ENCODE measurements at regions not wholly inside any gene's neighbourhood (a gene's known extent, or its start where the extent isn't known, plus 50 kb on each side); places are given as distances from the start of the nearest gene placed in this dataset.

GRCh38 chr5:15159606-15160005, 288.0 kb upstream of the ANKH start:
- intact Hi-C loops (cut with DNase I), result no loop called here
- Histone ChIP-seq H3K4me3 (no peak overlapping the region), H3K9me3 (no peaks in the 10 kb centered on the region), H3K4me1 (no peaks in the 10 kb centered on the region), H3K27ac (no peak overlapping the region), H3K27me3 (ENCODE audit: insufficient read depth in 3 of 3, low read length in 2 of 3) (peaks cover 0 to 4% (median 0%) of the 10 kb centered on the region in 3 donors), H3K36me3 (ENCODE audit: insufficient read depth in 1 of 2, low read depth in 1 of 2) (no peaks in the 10 kb centered on the region)
- WGBS, 3 donors, result 48 to 60% (median 58%) methylated on average over 3 of the region's 3 CpGs
- ATAC-seq, result no peak
- no peak for DNase-seq
- TF ChIP-seq, protein P1, sequence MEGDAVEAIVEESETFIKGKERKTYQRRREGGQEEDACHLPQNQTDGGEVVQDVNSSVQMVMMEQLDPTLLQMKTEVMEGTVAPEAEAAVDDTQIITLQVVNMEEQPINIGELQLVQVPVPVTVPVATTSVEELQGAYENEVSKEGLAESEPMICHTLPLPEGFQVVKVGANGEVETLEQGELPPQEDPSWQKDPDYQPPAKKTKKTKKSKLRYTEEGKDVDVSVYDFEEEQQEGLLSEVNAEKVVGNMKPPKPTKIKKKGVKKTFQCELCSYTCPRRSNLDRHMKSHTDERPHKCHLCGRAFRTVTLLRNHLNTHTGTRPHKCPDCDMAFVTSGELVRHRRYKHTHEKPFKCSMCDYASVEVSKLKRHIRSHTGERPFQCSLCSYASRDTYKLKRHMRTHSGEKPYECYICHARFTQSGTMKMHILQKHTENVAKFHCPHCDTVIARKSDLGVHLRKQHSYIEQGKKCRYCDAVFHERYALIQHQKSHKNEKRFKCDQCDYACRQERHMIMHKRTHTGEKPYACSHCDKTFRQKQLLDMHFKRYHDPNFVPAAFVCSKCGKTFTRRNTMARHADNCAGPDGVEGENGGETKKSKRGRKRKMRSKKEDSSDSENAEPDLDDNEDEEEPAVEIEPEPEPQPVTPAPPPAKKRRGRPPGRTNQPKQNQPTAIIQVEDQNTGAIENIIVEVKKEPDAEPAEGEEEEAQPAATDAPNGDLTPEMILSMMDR (IDR thresholded peaks at IDR 0.05), result no peak

DNA sequence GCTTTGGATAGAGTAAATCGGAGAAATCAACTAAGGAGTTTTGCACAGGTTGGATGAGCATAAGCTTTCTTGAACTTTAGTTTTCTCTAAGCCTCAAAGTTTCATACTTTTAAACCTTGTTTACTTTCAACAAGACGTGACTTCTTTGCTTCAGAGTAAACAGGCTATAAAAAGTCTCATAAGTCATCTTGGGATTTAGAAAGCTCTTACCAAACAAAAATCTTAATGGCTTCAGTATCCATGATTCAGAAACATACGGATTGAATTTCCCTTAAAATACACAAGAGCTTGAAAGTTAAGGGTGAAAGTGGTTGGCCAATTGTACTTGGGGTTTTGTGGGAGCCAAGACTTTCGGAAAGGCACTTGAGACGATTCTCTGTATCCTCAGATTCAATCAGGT, 270.9 kb upstream of the ANKH start:
- no peak overlapping the region for H3K4me3 ChIP-seq
- H3K27me3 ChIP-seq (ENCODE audit: insufficient read depth in 3 of 3, low read length in 2 of 3), result no peaks in the 10 kb centered on the region
- intact Hi-C loops (cut with DNase I), result no loop called here
- TF ChIP-seq, protein P1 (IDR thresholded peaks at IDR 0.05), result no peak
- no peak overlapping the region for H3K27ac ChIP-seq
- ATAC-seq (no peak), DNase-seq (no peak)
- no peaks in the 10 kb centered on the region for H3K4me1 ChIP-seq
- WGBS, 3 donors, result 76 to 78% (median 76%) methylated on average over 5 of the region's 5 CpGs
- H3K36me3 ChIP-seq (ENCODE audit: insufficient read depth in 1 of 2, low read depth in 1 of 2), result no peaks in the 10 kb centered on the region
- H3K9me3 ChIP-seq, result no peaks in the 10 kb centered on the region

DNA sequence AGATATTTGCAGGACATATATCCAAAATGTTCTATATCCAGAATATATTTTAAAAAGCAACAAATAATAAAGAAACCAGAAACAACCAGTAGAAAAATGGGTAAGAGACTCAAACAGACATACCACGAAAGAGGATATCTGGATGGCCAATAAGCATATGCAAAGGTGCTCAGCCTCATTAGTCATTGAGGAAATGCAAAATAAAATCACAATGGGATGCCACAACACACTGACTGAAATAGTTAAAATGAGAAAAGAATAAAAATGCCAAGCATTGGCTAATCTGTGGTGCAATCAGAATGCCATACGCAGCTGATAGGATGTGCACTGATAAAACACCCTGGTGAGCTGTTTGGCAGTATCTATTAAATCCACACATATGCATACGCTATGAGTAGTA, 265.8 kb upstream of the ANKH start:
- no peak overlapping the region for H3K4me3 ChIP-seq
- no peak for DNase-seq
- H3K27me3 ChIP-seq (ENCODE audit: insufficient read depth in 3 of 3, low read length in 2 of 3), result no peaks in the 10 kb centered on the region
- no peaks in the 10 kb centered on the region for H3K36me3 ChIP-seq (ENCODE audit: insufficient read depth in 1 of 2, low read depth in 1 of 2)
- intact Hi-C loops (cut with DNase I), result no loop called here
- no peak overlapping the region for H3K27ac ChIP-seq
- no peaks in the 10 kb centered on the region for H3K9me3 ChIP-seq
- 85 to 92% (median 89%) methylated on average over 3 of the region's 3 CpGs for WGBS, 3 donors
- H3K4me1 ChIP-seq, result no peaks in the 10 kb centered on the region
- ATAC-seq, result no peak
- TF ChIP-seq, protein P1 (IDR thresholded peaks at IDR 0.05), result no peak

DNA sequence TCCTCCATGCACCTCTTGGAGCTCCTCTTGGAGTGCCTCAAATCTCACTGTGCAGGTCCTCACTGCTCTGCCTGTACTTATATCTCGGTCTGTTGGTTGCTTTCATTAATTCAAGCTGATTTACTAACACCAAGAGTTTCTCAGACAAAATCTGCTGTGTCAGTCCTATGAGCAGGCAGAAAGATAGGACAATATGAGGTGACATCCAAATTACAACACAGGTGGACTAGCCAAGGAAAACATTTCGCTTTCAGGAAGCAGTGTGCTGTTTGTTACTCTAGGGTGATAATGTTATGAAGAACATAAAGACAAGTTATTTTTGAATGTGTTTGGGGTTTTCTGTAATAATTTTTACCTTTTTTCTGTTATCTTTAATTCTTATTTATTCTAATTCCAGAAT, 264.1 kb upstream of the ANKH start:
- Histone ChIP-seq H3K4me3 (no peak overlapping the region), H3K4me1 (no peaks in the 10 kb centered on the region), H3K27me3 (ENCODE audit: insufficient read depth in 3 of 3, low read length in 2 of 3) (no peaks in the 10 kb centered on the region), H3K9me3 (no peaks in the 10 kb centered on the region), H3K36me3 (ENCODE audit: insufficient read depth in 1 of 2, low read depth in 1 of 2) (no peaks in the 10 kb centered on the region), H3K27ac (no peak overlapping the region)
- DNase-seq, result no peak
- TF ChIP-seq, protein P1 (IDR thresholded peaks at IDR 0.05), result no peak
- 90 to 95% (median 91%) methylated on average over 2 of the region's 2 CpGs for WGBS, 3 donors
- no peak for ATAC-seq
- intact Hi-C loops (cut with DNase I), result no loop called here

GRCh38 chr5:15133456-15133965, 261.9 kb upstream of the ANKH start:
- DNase-seq, result no peak
- Histone ChIP-seq H3K36me3 (ENCODE audit: insufficient read depth in 1 of 2, low read depth in 1 of 2) (no peaks in the 10 kb centered on the region), H3K9me3 (no peaks in the 10 kb centered on the region), H3K4me3 (no peak overlapping the region), H3K27me3 (ENCODE audit: insufficient read depth in 3 of 3, low read length in 2 of 3) (no peaks in the 10 kb centered on the region), H3K27ac (no peak overlapping the region), H3K4me1 (no peaks in the 10 kb centered on the region)
- TF ChIP-seq, protein P1 (IDR thresholded peaks at IDR 0.05), result no peak
- ATAC-seq, result no peak
- 51 to 58% (median 53%) methylated on average over 3 of the region's 3 CpGs for WGBS, 3 donors
- intact Hi-C loops (cut with DNase I), result no loop called here
